Dermis blood vessel endothelial cell (primary cell): ENCODE measurements at regions not wholly inside any gene's neighbourhood (a gene's known extent, or its start where the extent isn't known, plus 50 kb on each side); places are given as distances from the start of the nearest gene placed in this dataset.
"Not testable (repeated sequence)": the region's sequence is repeated elsewhere in the genome, so short reads cannot be mapped to it uniquely, and the experiment has no call there.

Experiments used
- DNase-seq: peaks from one replicate; pipeline ENCODE4 v3.0.0; 2010

GRCh38 chr3:26418553-26418952 lies 204.0 kb upstream of the LRRC3B start:
- DNase-seq: no peak

GRCh38 chr3:26422415-26422814 lies 200.2 kb upstream of the LRRC3B start:
- DNase-seq: no peak

- DNase-seq: no peak
Observed at GRCh38 chr3:26425076-26425475, 197.5 kb upstream of the LRRC3B start.

- no peak for DNase-seq
Observed at GRCh38 chr3:26428992-26429391, 193.6 kb upstream of the LRRC3B start.

- DNase-seq: no peak
Observed at GRCh38 chr3:26437678-26438077, 184.9 kb upstream of the LRRC3B start.

- DNase-seq: no peak
Observed at GRCh38 chr3:26438325-26438940, 184.1 kb upstream of the LRRC3B start.

GRCh38 chr3:26438981-26439884 lies 183.3 kb upstream of the LRRC3B start:
- no peak for DNase-seq

- DNase-seq: no peak
Observed at GRCh38 chr3:26449996-26450395, 172.6 kb upstream of the LRRC3B start.

- no peak for DNase-seq
Observed at GRCh38 chr3:26452363-26452762, 170.2 kb upstream of the LRRC3B start.

- no peak for DNase-seq
Observed at GRCh38 chr3:26460985-26461384, 161.6 kb upstream of the LRRC3B start.

- DNase-seq: no peak
Observed at GRCh38 chr3:26472345-26472744, 150.2 kb upstream of the LRRC3B start.

- no peak for DNase-seq
Observed at GRCh38 chr3:26474706-26475105, 147.9 kb upstream of the LRRC3B start.

- DNase-seq: no peak
Observed at GRCh38 chr3:26480377-26480776, 142.2 kb upstream of the LRRC3B start.

- no peak for DNase-seq
Observed at GRCh38 chr3:26484140-26484539, 138.4 kb upstream of the LRRC3B start.

GRCh38 chr3:26498271-26498670 lies 124.3 kb upstream of the LRRC3B start:
- DNase-seq: no peak

- no peak for DNase-seq
Observed at GRCh38 chr3:26505399-26505798, 117.2 kb upstream of the LRRC3B start.

GRCh38 chr3:26514445-26515029 lies 108.0 kb upstream of the LRRC3B start:
- not testable (repeated sequence) for DNase-seq

- DNase-seq: no peak
Observed at GRCh38 chr3:26515351-26515750, 107.2 kb upstream of the LRRC3B start.

GRCh38 chr3:26521261-26521660 lies 101.3 kb upstream of the LRRC3B start:
- no peak for DNase-seq

GRCh38 chr3:26522919-26523318 lies 99.7 kb upstream of the LRRC3B start:
- DNase-seq: no peak

GRCh38 chr3:26525013-26525412 lies 97.6 kb upstream of the LRRC3B start:
- DNase-seq: no peak

- no peak for DNase-seq
Observed at GRCh38 chr3:26535151-26535550, 87.4 kb upstream of the LRRC3B start.

- DNase-seq: no peak
Observed at GRCh38 chr3:26536955-26537354, 85.6 kb upstream of the LRRC3B start.

GRCh38 chr3:26550413-26550812 lies 72.2 kb upstream of the LRRC3B start:
- no peak for DNase-seq
